SIG-M5 treated with dmso at 0.1 percent for 504 hours (cell line): ENCODE measurements at regions not wholly inside any gene's neighbourhood (a gene's known extent, or its start where the extent isn't known, plus 50 kb on each side); places are given as distances from the start of the nearest gene placed in this dataset.

Experiments
- DNase-seq: peaks from one replicate; lab custom pipeline; 2025; ENCODE audit not compliant: unreplicated experiment; lab: John Stamatoyannopoulos, UW

GRCh38 chr6:166775923-166776220 is 148.8 kb upstream of the RPS6KA2 start:
- no peak for DNase-seq

GRCh38 chr6:166775180-166775922 is 148.3 kb upstream of the RPS6KA2 start:
- DNase-seq, result peak; percentile 56

- no peak for DNase-seq
Observed at GRCh38 chr6:166774770-166775169, 147.7 kb upstream of the RPS6KA2 start.

GRCh38 chr6:166774292-166774691 is 147.2 kb upstream of the RPS6KA2 start:
- DNase-seq, result no peak

- no peak for DNase-seq
Observed at GRCh38 chr6:166772518-166772917, 145.5 kb upstream of the RPS6KA2 start.

GRCh38 chr6:166771701-166772100 is 144.7 kb upstream of the RPS6KA2 start:
- DNase-seq, result no peak

- DNase-seq, result no peak
Observed at GRCh38 chr6:166770216-166771116, 143.4 kb upstream of the RPS6KA2 start.

- DNase-seq, result no peak
Observed at GRCh38 chr6:166769648-166770047, 142.6 kb upstream of the RPS6KA2 start.

- no peak for DNase-seq
Observed at GRCh38 chr6:166768761-166769160, 141.7 kb upstream of the RPS6KA2 start.

GRCh38 chr6:166767230-166767629 is 140.2 kb upstream of the RPS6KA2 start:
- DNase-seq, result no peak

- no peak for DNase-seq
Observed at GRCh38 chr6:166766769-166767168, 139.7 kb upstream of the RPS6KA2 start.

GRCh38 chr6:166765234-166765541 is 138.1 kb upstream of the RPS6KA2 start:
- no peak for DNase-seq

GRCh38 chr6:166764473-166765233 is 137.6 kb upstream of the RPS6KA2 start:
- DNase-seq, result no peak

GRCh38 chr6:166763606-166764472 is 136.8 kb upstream of the RPS6KA2 start:
- no peak for DNase-seq

- no peak for DNase-seq
Observed at GRCh38 chr6:166761801-166762200, 134.8 kb upstream of the RPS6KA2 start.

GRCh38 chr6:166760288-166760687 is 133.2 kb upstream of the RPS6KA2 start:
- no peak for DNase-seq

- no peak for DNase-seq
Observed at GRCh38 chr6:166758136-166758704, 131.2 kb upstream of the RPS6KA2 start.

GRCh38 chr6:166757232-166758135 is 130.4 kb upstream of the RPS6KA2 start:
- no peak for DNase-seq

- no peak for DNase-seq
Observed at GRCh38 chr6:166754218-166755030, 127.4 kb upstream of the RPS6KA2 start.
